Heart left ventricle (tissue), 13 donors: ENCODE measurements at regions not wholly inside any gene's neighbourhood (a gene's known extent, or its start where the extent isn't known, plus 50 kb on each side); places are given as distances from the start of the nearest gene placed in this dataset.

Experiments used
- CTCF ChIP-seq, 12 donors: fragments of 200-600 bp; sonication (generic) in 4 of 12; IDR thresholded peaks; one replicate each; pipeline versions ENCODE4 v1.5.0 to v1.8.0; 2018 to 2022; ENCODE audit warnings: antibody characterized with exemption in 12 of 12, mild to moderate bottlenecking in 5 of 12
- POLR2A ChIP-seq, 2 donors: fragments of 450-650 bp; IDR thresholded peaks; one replicate each; pipeline ENCODE4 v1.6.1; 2017; ENCODE audit warnings: antibody characterized with exemption in 2 of 2, mild to moderate bottlenecking in 2 of 2, moderate library complexity in 2 of 2
- donor health status: ischemic (EF 13 %, LVEDD 7.1; RV severe dilation, severe dysfunction).
- donor health status: DM: no; HTN: yes; CAD: no.
- donor health status: DM: no; HTN: no; CAD: no.
- donor health status: ischemic (EF 25% LVEDD 6.9; RV normal size, moderate dysfunction).
- donor health status: ischemic (EF 25% LVEDD 5.7; RV mildly dilated, moderate dysfunction).
- donor health status: ischemic (EF 35%, LVEDD 5.7; RV mildly dilated, moderate dysfunction).
- donor health status: nonischemic (EF 11% LVEDD 7.7; RV severe dilation, severe dysfunction).
- donor health status: DM: yes; HTN: yes; CAD: no.
- donor health status: PGD.
- donor health status: ischemic (EF 29% LVEDD 5.4; RV normal size, mild dysfunction).
- donor health status: nonischemic (EF 23%, LVEDD 6.1; RV moderate dilation, normal function).

- TF ChIP-seq CTCF (IDR thresholded peaks at IDR 0.05) (no peak), POLR2A (IDR thresholded peaks at IDR 0.05) (no peak)
These were observed 1044.2 kb downstream of the GLUD2 start for GRCh38 chrX:122091571-122091970.
